ENCODE measurements at regions not wholly inside any gene's neighbourhood (a gene's known extent, or its start where the extent isn't known, plus 50 kb on each side); places are given as distances from the start of the nearest gene placed in this dataset.

- no peak for DNase-seq (ENCODE audit: low spot score)
Observed at GRCh38 chr10:105982735-105983134, 1181.8 kb downstream of the SORCS1 start.

GRCh38 chr10:105981679-105982078, 1182.8 kb downstream of the SORCS1 start:
- no peak for DNase-seq (ENCODE audit: low spot score)

- DNase-seq (ENCODE audit: low spot score) = peak; percentile 53
Observed at GRCh38 chr10:105974803-105975456, 1189.6 kb downstream of the SORCS1 start.

- DNase-seq (ENCODE audit: low spot score) = no peak
Observed at GRCh38 chr10:105973902-105974301, 1190.6 kb downstream of the SORCS1 start.

GRCh38 chr10:105973360-105973759, 1191.1 kb downstream of the SORCS1 start:
- DNase-seq (ENCODE audit: low spot score) = no peak

GRCh38 chr10:105971460-105971859, 1193.0 kb downstream of the SORCS1 start:
- DNase-seq (ENCODE audit: low spot score) = no peak

GRCh38 chr10:105969884-105970377, 1194.6 kb downstream of the SORCS1 start:
- no peak for DNase-seq (ENCODE audit: low spot score)

GRCh38 chr10:105968666-105969065, 1195.8 kb downstream of the SORCS1 start:
- DNase-seq (ENCODE audit: low spot score) = no peak

- DNase-seq (ENCODE audit: low spot score) = no peak
Observed at GRCh38 chr10:105967256-105967655, 1197.2 kb downstream of the SORCS1 start.

GRCh38 chr10:105965141-105965540, 1199.4 kb downstream of the SORCS1 start:
- no peak for DNase-seq (ENCODE audit: low spot score)

GRCh38 chr10:105964009-105964408, 1200.5 kb downstream of the SORCS1 start:
- DNase-seq (ENCODE audit: low spot score) = no peak

- DNase-seq (ENCODE audit: low spot score) = no peak
Observed at GRCh38 chr10:105963334-105963884, 1201.1 kb downstream of the SORCS1 start.

- no peak for DNase-seq (ENCODE audit: low spot score)
Observed at GRCh38 chr10:105956550-105956949, 1208.0 kb downstream of the SORCS1 start.

GRCh38 chr10:105953861-105954260, 1210.6 kb downstream of the SORCS1 start:
- no peak for DNase-seq (ENCODE audit: low spot score)

GRCh38 chr10:105953056-105953455, 1211.5 kb downstream of the SORCS1 start:
- no peak for DNase-seq (ENCODE audit: low spot score)

- DNase-seq (ENCODE audit: low spot score) = no peak
Observed at GRCh38 chr10:105952153-105952552, 1212.4 kb downstream of the SORCS1 start.

- peak; percentile 48 for DNase-seq (ENCODE audit: low spot score)
Observed at GRCh38 chr10:105950410-105950809, 1214.1 kb downstream of the SORCS1 start.

- no peak for DNase-seq (ENCODE audit: low spot score)
Observed at GRCh38 chr10:105949721-105950120, 1214.8 kb downstream of the SORCS1 start.

GRCh38 chr10:105925045-105925785, 1239.3 kb downstream of the SORCS1 start:
- no peak for DNase-seq (ENCODE audit: low spot score)

GRCh38 chr10:105921348-105921747, 1243.2 kb downstream of the SORCS1 start:
- DNase-seq (ENCODE audit: low spot score) = no peak

- no peak for DNase-seq (ENCODE audit: low spot score)
Observed at GRCh38 chr10:105914432-105914831, 1250.1 kb downstream of the SORCS1 start.

- no peak for DNase-seq (ENCODE audit: low spot score)
Observed at GRCh38 chr10:105908701-105909100, 1255.8 kb downstream of the SORCS1 start.

- no peak for DNase-seq (ENCODE audit: low spot score)
Observed at GRCh38 chr10:105885495-105885894, 1244.4 kb downstream of the SORCS3 start.
